NT2/D1 (cell line): ENCODE measurements at regions not wholly inside any gene's neighbourhood (a gene's known extent, or its start where the extent isn't known, plus 50 kb on each side); places are given as distances from the start of the nearest gene placed in this dataset.

Source experiments
- DNase-seq: peaks from one replicate; pipeline ENCODE4 v3.0.0-alpha.2; 2011; ENCODE audit warnings: low read depth, low spot score
- H3K27me3 ChIP-seq: 2 replicates; pipeline ENCODE4 v1.6.0; 2011; ENCODE audit warnings: mild to moderate bottlenecking; ENCODE audit not compliant: insufficient read length, insufficient read depth
- H3K36me3 ChIP-seq: 2 replicates; pipeline ENCODE4 v1.6.1; 2011; ENCODE audit warnings: mild to moderate bottlenecking, low read length, mixed read lengths; ENCODE audit not compliant: insufficient read depth, insufficient read length
- H3K4me1 ChIP-seq: 2 replicates; pipeline ENCODE4 v1.5.1; 2011; ENCODE audit not compliant: insufficient read depth, insufficient read length
- H3K4me3 ChIP-seq: 2 replicates; pipeline ENCODE4 v1.5.1; 2011; ENCODE audit warnings: low read depth; ENCODE audit not compliant: insufficient read length
- H3K9ac ChIP-seq: 2 replicates; pipeline ENCODE4 v1.6.0; 2011; ENCODE audit warnings: low read depth; ENCODE audit not compliant: insufficient read length
- H3K9me3 ChIP-seq: 2 replicates; pipeline ENCODE4 v1.5.1; 2011; ENCODE audit warnings: mild to moderate bottlenecking, low read length; ENCODE audit not compliant: insufficient read depth
- SUZ12 ChIP-seq: IDR thresholded peaks from 2 replicates; pipeline ENCODE4 v1.6.1; 2011; ENCODE audit not compliant: insufficient read length, insufficient read depth; ENCODE audit errors: extremely low read depth
- YY1 ChIP-seq: IDR thresholded peaks from 2 replicates; pipeline ENCODE4 v1.6.1; 2011; ENCODE audit not compliant: insufficient read length, insufficient read depth
- ZNF274 ChIP-seq: IDR thresholded peaks from 2 replicates; pipeline ENCODE4 v1.6.1; 2011; ENCODE audit warnings: mild to moderate bottlenecking, low read depth, low read length

DNA sequence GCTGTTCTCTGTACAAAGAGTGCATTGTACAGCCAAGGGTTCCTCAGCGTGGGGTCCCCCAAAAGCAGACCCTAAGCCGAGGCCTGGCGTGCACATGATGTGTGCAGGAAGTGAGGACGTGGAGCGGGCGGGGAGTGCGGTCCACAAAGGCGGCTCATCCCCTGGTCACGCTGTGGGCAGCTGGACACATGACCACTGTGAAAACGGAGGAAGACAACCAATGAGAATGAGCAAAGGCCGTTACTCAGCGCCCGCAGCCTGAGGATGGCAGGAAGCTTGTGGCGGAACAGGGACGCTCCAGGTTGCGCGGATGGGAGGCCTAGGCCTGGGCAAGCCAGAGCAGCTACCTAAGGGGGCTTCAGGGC, 1263.7 kb downstream of the BRD1 start:
- H3K9ac ChIP-seq = no peak overlapping the region
- no peak for DNase-seq
- H3K27me3 ChIP-seq = no peaks in the 10 kb centered on the region
- no peaks in the 10 kb centered on the region for H3K4me1 ChIP-seq
- no peaks in the 10 kb centered on the region for H3K36me3 ChIP-seq
- peaks cover 6% of the 10 kb centered on the region; the same call in 1 of the 2 replicates for H3K9me3 ChIP-seq
- no peak overlapping the region for H3K4me3 ChIP-seq
- TF ChIP-seq YY1 (no peak), SUZ12 (no peak), ZNF274 (no peak)

DNA sequence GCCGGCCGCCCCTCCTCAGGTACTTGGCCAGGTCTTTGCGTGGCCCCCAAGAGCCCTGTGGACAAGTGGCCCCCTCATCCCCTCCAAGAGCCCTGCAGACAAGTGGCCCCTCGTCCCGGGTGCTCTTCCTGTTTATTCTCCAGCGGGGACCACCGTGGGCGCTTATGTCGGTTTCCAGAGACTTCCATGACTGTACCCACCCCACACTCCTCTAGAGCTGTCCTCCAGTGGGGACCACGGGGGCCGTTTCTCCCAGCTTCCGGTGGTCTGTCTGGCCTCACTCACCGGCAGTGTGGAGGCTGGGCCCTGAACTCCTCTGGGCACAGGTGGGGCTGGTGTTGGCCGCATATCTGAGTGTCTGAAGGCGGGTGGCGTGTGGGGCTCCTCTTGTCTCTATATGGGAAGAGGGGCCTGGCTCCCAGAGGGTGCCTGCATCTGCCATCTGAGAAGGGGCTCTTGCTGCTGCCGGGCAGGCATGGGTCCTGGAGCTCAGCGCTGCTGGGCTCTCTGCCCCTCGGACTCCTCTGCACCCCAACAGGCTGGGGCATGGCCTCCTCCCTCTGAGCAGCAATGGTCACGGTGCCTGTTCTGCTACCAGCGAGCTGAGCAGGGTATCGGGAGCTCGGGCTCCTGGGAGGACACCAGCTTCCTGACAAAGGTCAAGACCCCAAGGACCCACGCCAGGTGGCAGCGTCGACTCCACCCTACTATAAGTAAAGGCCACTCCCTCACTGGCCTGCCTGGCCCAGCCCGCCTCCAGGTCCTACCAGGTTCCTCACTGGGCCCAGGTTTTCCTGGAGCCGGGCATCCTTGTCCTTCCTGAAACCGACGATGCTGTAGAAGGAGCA, 1264.3 kb downstream of the BRD1 start:
- no peaks in the 10 kb centered on the region for H3K36me3 ChIP-seq
- no peak overlapping the region for H3K9ac ChIP-seq
- H3K4me1 ChIP-seq = no peaks in the 10 kb centered on the region
- no peaks in the 10 kb centered on the region for H3K27me3 ChIP-seq
- TF ChIP-seq SUZ12 (no peak), YY1 (no peak), ZNF274 (no peak)
- no peak for DNase-seq
- H3K9me3 ChIP-seq = no peaks in the 10 kb centered on the region
- H3K4me3 ChIP-seq = no peak overlapping the region

DNA sequence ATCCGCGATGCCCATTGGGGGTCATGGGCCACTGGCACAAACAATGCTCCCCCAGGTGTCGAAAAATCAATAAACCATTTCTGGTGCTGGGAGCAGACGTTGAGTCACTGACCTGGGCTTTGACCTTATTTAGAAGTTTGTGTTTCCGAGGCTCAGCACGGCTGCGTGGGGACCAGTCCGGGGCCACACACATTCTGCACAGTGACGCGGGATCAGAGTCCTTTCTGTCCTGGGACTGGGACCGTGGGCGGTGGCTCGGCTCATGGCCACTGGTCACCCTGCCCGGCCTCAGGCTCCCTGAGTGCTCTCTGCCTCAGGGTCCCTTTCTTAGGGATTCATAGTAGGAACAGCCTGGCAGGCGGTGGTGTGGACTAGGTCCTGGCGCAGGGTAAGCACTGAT, 1266.0 kb downstream of the BRD1 start:
- no peak overlapping the region for H3K4me3 ChIP-seq
- no peaks in the 10 kb centered on the region for H3K9me3 ChIP-seq
- H3K4me1 ChIP-seq = peaks cover 2% of the 10 kb centered on the region
- no peaks in the 10 kb centered on the region for H3K27me3 ChIP-seq
- no peaks in the 10 kb centered on the region for H3K36me3 ChIP-seq
- H3K9ac ChIP-seq = no peak overlapping the region
- TF ChIP-seq ZNF274 (no peak), SUZ12 (no peak), YY1 (no peak)
- DNase-seq = no peak

DNA sequence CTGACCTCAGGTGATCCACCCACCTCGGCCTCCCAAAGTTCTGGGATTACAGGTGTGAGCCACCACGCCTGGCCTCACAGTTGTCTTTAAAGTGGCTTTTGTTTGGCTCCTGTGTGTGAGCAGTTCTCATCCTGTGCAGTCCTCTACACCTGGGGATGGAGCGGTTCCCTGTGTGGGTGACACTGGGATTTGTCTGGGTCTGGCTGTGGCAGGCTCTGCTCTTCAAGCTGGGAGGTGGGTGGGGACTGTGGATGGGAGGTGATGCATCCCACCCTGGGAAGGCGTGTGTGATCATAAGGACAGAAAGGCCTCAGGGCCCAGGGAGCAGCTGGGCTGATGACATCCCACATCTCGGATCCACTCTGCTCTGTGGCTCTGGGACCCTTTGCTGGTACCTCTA, 1266.8 kb downstream of the BRD1 start:
- Histone ChIP-seq H3K9me3 (no peaks in the 10 kb centered on the region), H3K9ac (no peak overlapping the region)

DNA sequence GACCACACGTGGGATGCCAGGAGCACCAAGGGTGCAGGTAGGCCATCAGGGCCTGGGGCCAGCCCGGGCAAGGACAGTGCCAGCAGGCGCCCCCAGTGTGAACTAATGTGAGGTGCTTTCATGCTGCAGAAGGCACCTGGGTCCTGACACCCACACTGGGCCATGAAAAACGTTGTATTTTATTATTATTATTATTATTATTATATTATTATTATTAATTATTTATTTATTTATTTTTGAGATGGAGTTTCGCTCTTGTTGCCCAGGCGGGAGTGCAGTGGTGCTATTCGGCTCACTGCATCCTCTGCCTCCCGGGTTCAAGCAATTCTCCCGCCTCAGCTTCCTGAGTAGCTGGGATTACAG, 1267.3 kb downstream of the BRD1 start:
- TF ChIP-seq YY1 (no peak), SUZ12 (no peak), ZNF274 (no peak)
- H3K27me3 ChIP-seq = no peaks in the 10 kb centered on the region
- H3K4me1 ChIP-seq = peaks cover 3% of the 10 kb centered on the region
- no peaks in the 10 kb centered on the region for H3K9me3 ChIP-seq
- H3K4me3 ChIP-seq = no peak overlapping the region
- no peak for DNase-seq
- H3K36me3 ChIP-seq = no peaks in the 10 kb centered on the region
- H3K9ac ChIP-seq = no peak overlapping the region

More for the DNA sequence above, 1266.8 kb downstream of the BRD1 start:
- Histone ChIP-seq H3K27me3 (no peaks in the 10 kb centered on the region), H3K4me1 (peaks cover 3% of the 10 kb centered on the region), H3K4me3 (no peak overlapping the region), H3K36me3 (no peaks in the 10 kb centered on the region)
- TF ChIP-seq YY1 (no peak), SUZ12 (no peak), ZNF274 (no peak)
- no peak for DNase-seq

DNA sequence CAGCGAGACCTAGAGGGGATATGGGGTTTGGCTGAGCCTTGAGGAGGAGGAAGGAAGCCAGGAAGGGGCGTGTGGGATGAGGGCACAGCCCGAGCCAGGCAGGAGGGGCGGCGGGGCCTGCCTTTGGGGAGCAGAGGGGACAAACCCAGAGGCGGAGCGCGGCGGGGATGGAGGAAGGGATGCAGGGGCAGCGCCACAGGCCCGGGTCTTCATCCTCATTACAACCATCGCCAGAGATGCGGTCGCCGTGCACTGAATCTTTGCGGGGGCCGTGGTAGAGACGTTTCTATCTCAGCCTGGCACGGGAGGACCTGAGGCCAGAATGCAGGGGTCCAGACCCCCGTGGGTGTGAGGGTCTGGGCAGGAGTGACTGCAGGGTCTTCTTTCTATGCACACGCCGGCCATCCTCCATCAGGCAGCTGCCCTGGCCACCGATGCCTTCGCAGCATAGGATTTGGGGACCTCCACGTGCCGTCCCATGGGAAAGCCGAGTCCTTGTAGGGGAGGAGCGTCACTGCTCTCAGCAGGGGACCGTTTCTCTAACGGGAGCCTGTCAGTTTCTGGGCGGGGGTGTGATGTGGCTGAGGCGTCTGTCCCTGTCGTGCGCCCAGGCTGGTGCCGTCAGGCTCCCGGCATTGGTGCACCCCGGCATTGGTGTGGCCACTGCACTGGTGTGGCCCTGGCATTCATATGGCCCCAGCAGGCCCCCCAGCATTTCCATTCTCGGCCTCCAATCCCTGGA, 1267.9 kb downstream of the BRD1 start:
- H3K4me3 ChIP-seq = no peak overlapping the region
- no peaks in the 10 kb centered on the region for H3K9me3 ChIP-seq
- no peaks in the 10 kb centered on the region for H3K27me3 ChIP-seq
- H3K4me1 ChIP-seq = peaks cover 3% of the 10 kb centered on the region
- TF ChIP-seq ZNF274 = no peak
- no peak for TF ChIP-seq YY1
- no peak for TF ChIP-seq SUZ12
- DNase-seq = no peak
- no peak overlapping the region for H3K9ac ChIP-seq
- no peaks in the 10 kb centered on the region for H3K36me3 ChIP-seq

DNA sequence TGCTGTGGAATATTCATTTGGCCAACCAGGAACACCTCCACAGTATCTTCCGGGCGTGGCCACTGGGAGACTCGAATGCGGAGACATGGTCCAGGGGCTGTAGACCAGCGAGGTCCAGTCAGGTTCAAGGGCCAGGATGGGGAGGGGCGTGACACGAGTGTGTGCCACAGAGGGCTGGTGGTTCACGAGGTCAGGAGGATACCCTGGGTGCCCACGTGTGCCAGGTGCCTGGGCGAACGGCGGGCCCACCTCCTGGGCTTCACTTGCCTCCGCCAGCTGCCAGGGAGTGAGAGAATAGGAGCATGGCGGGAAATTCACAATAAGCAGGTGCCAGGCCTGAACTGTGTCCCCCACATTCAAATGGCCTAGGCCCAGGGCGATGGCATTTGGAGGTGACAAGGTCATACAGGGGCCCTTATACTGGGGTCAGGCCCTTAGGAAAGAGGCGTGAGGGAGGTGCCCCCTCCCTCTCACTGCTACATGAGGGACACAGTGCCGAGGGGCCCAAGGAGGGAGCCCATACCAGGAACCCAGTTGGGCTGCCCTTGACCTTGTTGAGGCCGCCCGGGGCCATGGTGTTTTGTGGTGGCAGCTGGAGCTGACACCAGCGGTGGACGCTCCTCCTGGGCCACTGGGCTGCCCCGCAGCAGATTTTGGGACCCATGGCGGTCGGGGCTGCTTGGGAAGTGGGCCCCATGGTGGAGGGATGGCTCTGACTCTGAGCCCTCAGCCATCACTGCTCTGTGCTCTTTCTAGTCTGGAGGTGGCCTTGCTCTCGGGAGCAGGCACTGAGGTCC, 1268.9 kb downstream of the BRD1 start:
- DNase-seq = no peak
- Histone ChIP-seq H3K27me3 (no peaks in the 10 kb centered on the region), H3K9ac (no peak overlapping the region), H3K36me3 (no peaks in the 10 kb centered on the region), H3K4me3 (no peak overlapping the region), H3K4me1 (peaks cover 3% of the 10 kb centered on the region), H3K9me3 (no peaks in the 10 kb centered on the region)
- TF ChIP-seq ZNF274 (no peak), SUZ12 (no peak), YY1 (no peak)
